ENCODE measurements at regions not wholly inside any gene's neighbourhood (a gene's known extent, or its start where the extent isn't known, plus 50 kb on each side); places are given as distances from the start of the nearest gene placed in this dataset.

- no peaks in the 10 kb centered on the region for H4K20me1 ChIP-seq (ENCODE audit: insufficient read depth)
- no peak overlapping the region for H3K4me3 ChIP-seq
- no peak overlapping the region for H3K27ac ChIP-seq
- H3K4me2 ChIP-seq: no peak overlapping the region
- H3K9me2 ChIP-seq (ENCODE audit: insufficient read depth): no peaks in the 10 kb centered on the region
- H3K79me2 ChIP-seq (ENCODE audit: low read depth): no peaks in the 10 kb centered on the region
- BruUV-seq (replicated peaks): no TSS peak
- H2AFZ ChIP-seq: no peak overlapping the region
- DNase-seq: no peak
- intact Hi-C loops (cut with micrococcal nuclease; ENCODE audit: unreplicated experiment): no loop called here
- ChIA-PET POLR2A (ENCODE audit: unreplicated experiment) (no interaction called here), CTCF (no interaction called here)
- H3K36me3 ChIP-seq (ENCODE audit: low read depth): no peaks in the 10 kb centered on the region
- no peaks in the 10 kb centered on the region for H3K27me3 ChIP-seq (ENCODE audit: insufficient read depth, low read depth)
- TF ChIP-seq EZH2 (IDR thresholded peaks at IDR 0.05; ENCODE audit: low read depth): no peak
- no peaks in the 10 kb centered on the region; the same call in 1 of the 2 replicates for H3K4me1 ChIP-seq (replicated peaks; ENCODE audit: insufficient read depth)
- 0 out of 2 replicates have a peak, but pooled peaks cover 3% of the 10 kb centered on the region for H3F3A ChIP-seq (ENCODE audit: insufficient read depth, low read depth)
- H3K9me3 ChIP-seq (ENCODE audit: insufficient read depth, low read depth): no peaks in the 10 kb centered on the region
These were observed 59.6 kb upstream of the IRF2 start for GRCh38 chr4:184533908-184534307.

GRCh38 chr4:184531008-184531407 lies 56.7 kb upstream of the IRF2 start:
- no peaks in the 10 kb centered on the region for H4K20me1 ChIP-seq (ENCODE audit: insufficient read depth)
- no peaks in the 10 kb centered on the region for H3K4me1 ChIP-seq (replicated peaks; ENCODE audit: insufficient read depth)
- no peak for TF ChIP-seq EZH2 (IDR thresholded peaks at IDR 0.05; ENCODE audit: low read depth)
- TF ChIP-seq, protein P1, sequence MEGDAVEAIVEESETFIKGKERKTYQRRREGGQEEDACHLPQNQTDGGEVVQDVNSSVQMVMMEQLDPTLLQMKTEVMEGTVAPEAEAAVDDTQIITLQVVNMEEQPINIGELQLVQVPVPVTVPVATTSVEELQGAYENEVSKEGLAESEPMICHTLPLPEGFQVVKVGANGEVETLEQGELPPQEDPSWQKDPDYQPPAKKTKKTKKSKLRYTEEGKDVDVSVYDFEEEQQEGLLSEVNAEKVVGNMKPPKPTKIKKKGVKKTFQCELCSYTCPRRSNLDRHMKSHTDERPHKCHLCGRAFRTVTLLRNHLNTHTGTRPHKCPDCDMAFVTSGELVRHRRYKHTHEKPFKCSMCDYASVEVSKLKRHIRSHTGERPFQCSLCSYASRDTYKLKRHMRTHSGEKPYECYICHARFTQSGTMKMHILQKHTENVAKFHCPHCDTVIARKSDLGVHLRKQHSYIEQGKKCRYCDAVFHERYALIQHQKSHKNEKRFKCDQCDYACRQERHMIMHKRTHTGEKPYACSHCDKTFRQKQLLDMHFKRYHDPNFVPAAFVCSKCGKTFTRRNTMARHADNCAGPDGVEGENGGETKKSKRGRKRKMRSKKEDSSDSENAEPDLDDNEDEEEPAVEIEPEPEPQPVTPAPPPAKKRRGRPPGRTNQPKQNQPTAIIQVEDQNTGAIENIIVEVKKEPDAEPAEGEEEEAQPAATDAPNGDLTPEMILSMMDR (conservative IDR thresholded peaks at IDR 0.05): no peak
- no peak overlapping the region for H3K27ac ChIP-seq
- H3K9me2 ChIP-seq (ENCODE audit: insufficient read depth): no peaks in the 10 kb centered on the region
- no peaks in the 10 kb centered on the region for H3F3A ChIP-seq (ENCODE audit: insufficient read depth, low read depth)
- H3K4me2 ChIP-seq: no peak overlapping the region
- no peaks in the 10 kb centered on the region for H3K9me3 ChIP-seq (ENCODE audit: insufficient read depth, low read depth)
- H3K79me2 ChIP-seq (ENCODE audit: low read depth): no peaks in the 10 kb centered on the region
- H2AFZ ChIP-seq: no peak overlapping the region
- intact Hi-C loops (cut with micrococcal nuclease; ENCODE audit: unreplicated experiment): no loop called here
- no TSS peak for BruUV-seq (replicated peaks)
- no peak overlapping the region for H3K4me3 ChIP-seq
- DNase-seq: no peak
- no peaks in the 10 kb centered on the region for H3K36me3 ChIP-seq (ENCODE audit: low read depth)
- CTCF ChIA-PET: no interaction called here
- POLR2A ChIA-PET (ENCODE audit: unreplicated experiment): no interaction called here
- H3K27me3 ChIP-seq (ENCODE audit: insufficient read depth, low read depth): no peaks in the 10 kb centered on the region

GRCh38 chr4:184529283-184529682 lies 54.9 kb upstream of the IRF2 start:
- Histone ChIP-seq H3K9me3 (ENCODE audit: insufficient read depth, low read depth) (no peaks in the 10 kb centered on the region), H3K9me2 (ENCODE audit: insufficient read depth) (no peaks in the 10 kb centered on the region), H3F3A (ENCODE audit: insufficient read depth, low read depth) (no peaks in the 10 kb centered on the region), H3K27me3 (ENCODE audit: insufficient read depth, low read depth) (no peaks in the 10 kb centered on the region), H4K20me1 (ENCODE audit: insufficient read depth) (no peaks in the 10 kb centered on the region), H3K79me2 (ENCODE audit: low read depth) (no peaks in the 10 kb centered on the region), H2AFZ (no peak overlapping the region), H3K36me3 (ENCODE audit: low read depth) (no peaks in the 10 kb centered on the region), H3K4me3 (no peak overlapping the region), H3K4me2 (no peak overlapping the region), H3K4me1 (replicated peaks; ENCODE audit: insufficient read depth) (no peaks in the 10 kb centered on the region), H3K27ac (no peak overlapping the region)
- BruUV-seq (replicated peaks): no TSS peak
- ChIA-PET CTCF (no interaction called here), POLR2A (ENCODE audit: unreplicated experiment) (no interaction called here)
- peak in 1 of 2 experiments; percentile 55 for DNase-seq
- TF ChIP-seq, protein P1 (conservative IDR thresholded peaks at IDR 0.05): no peak
- TF ChIP-seq EZH2 (IDR thresholded peaks at IDR 0.05; ENCODE audit: low read depth): no peak
- intact Hi-C loops (cut with micrococcal nuclease; ENCODE audit: unreplicated experiment): no loop called here

DNA sequence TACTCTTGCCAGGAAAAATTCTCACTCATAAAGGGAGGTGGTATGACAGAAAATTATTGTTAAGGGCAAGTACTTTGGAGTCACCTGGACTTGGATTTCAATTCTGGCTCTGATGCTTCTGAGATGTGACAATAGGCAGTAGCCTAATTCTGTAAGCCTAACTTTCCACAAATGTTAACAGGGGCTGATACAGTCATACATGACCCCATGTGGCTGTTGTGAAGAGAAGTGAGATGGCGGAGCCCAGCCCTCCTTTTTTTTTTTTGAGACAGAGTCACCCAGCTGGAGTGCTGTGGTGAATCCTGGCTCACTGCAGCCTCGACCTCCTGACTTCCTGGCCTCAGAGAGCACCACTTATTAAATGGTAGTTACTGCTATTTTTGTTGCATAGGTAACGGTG lies 54.4 kb upstream of the IRF2 start:
- Histone ChIP-seq H4K20me1 (ENCODE audit: insufficient read depth) (no peaks in the 10 kb centered on the region), H3K79me2 (ENCODE audit: low read depth) (no peaks in the 10 kb centered on the region), H2AFZ (no peak overlapping the region), H3K9me3 (ENCODE audit: insufficient read depth, low read depth) (no peaks in the 10 kb centered on the region), H3F3A (ENCODE audit: insufficient read depth, low read depth) (no peaks in the 10 kb centered on the region), H3K36me3 (ENCODE audit: low read depth) (no peaks in the 10 kb centered on the region), H3K27me3 (ENCODE audit: insufficient read depth, low read depth) (no peaks in the 10 kb centered on the region), H3K4me3 (no peak overlapping the region), H3K9me2 (ENCODE audit: insufficient read depth) (no peaks in the 10 kb centered on the region), H3K4me1 (replicated peaks; ENCODE audit: insufficient read depth) (no peaks in the 10 kb centered on the region), H3K27ac (no peak overlapping the region), H3K4me2 (no peak overlapping the region)
- TF ChIP-seq, protein P1 (conservative IDR thresholded peaks at IDR 0.05): no peak
- no peak for TF ChIP-seq EZH2 (IDR thresholded peaks at IDR 0.05; ENCODE audit: low read depth)
- DNase-seq: no peak
- ChIA-PET POLR2A (ENCODE audit: unreplicated experiment) (no interaction called here), CTCF (no interaction called here)
- BruUV-seq (replicated peaks): no TSS peak
- intact Hi-C loops (cut with micrococcal nuclease; ENCODE audit: unreplicated experiment): no loop called here

Data from PC-9 (cell line).